ENCODE measurements at regions not wholly inside any gene's neighbourhood (a gene's known extent, or its start where the extent isn't known, plus 50 kb on each side); places are given as distances from the start of the nearest gene placed in this dataset.

- Histone ChIP-seq H3K27ac (ENCODE audit: low read depth, low read length, poor library complexity, severe bottlenecking) (no peak overlapping the region), H3K4me2 (ENCODE audit: low read length) (no peak overlapping the region), H3K9me2 (ENCODE audit: insufficient read depth, low read length) (no peaks in the 10 kb centered on the region), H3K4me1 (ENCODE audit: insufficient read depth, low read length, poor library complexity, severe bottlenecking) (no peaks in the 10 kb centered on the region), H2AFZ (ENCODE audit: low read length) (no peak overlapping the region), H3K36me3 (ENCODE audit: insufficient read depth, low read length) (no peaks in the 10 kb centered on the region), H4K20me1 (ENCODE audit: insufficient read depth, low read length) (no peaks in the 10 kb centered on the region), H3K4me3 (ENCODE audit: low read depth, low read length, poor library complexity, severe bottlenecking) (no peak overlapping the region), H3K79me2 (ENCODE audit: insufficient read depth, low read depth, low read length) (no peaks in the 10 kb centered on the region), H3K9me3 (ENCODE audit: low read length) (no peaks in the 10 kb centered on the region)
- DNase-seq (ENCODE audit: low spot score) = no peak
- no TSS peak for BruUV-seq (replicated peaks)
- CTCF ChIA-PET (ENCODE audit: unreplicated experiment) = no interaction called here
- intact Hi-C loops (cut with micrococcal nuclease; ENCODE audit: unreplicated experiment) = no loop called here
- POLR2A ChIA-PET = no interaction called here
- TF ChIP-seq EZH2phosphoT487 (IDR thresholded peaks at IDR 0.05; ENCODE audit: borderline replicate concordance, low read depth, low read length) (no peak), CTCF (conservative IDR thresholded peaks at IDR 0.05; ENCODE audit: low read length) (no peak)
Observed at GRCh38 chr1:188763541-188763940, 1714.1 kb downstream of the BRINP3 start.

GRCh38 chr1:188769181-188769580, 1708.5 kb downstream of the BRINP3 start:
- Histone ChIP-seq H3K4me1 (ENCODE audit: insufficient read depth, low read length, poor library complexity, severe bottlenecking) (no peaks in the 10 kb centered on the region), H4K20me1 (ENCODE audit: insufficient read depth, low read length) (no peaks in the 10 kb centered on the region), H3K79me2 (ENCODE audit: insufficient read depth, low read depth, low read length) (no peaks in the 10 kb centered on the region), H3K36me3 (ENCODE audit: insufficient read depth, low read length) (no peaks in the 10 kb centered on the region), H2AFZ (ENCODE audit: low read length) (no peak overlapping the region), H3K27ac (ENCODE audit: low read depth, low read length, poor library complexity, severe bottlenecking) (no peak overlapping the region), H3K4me2 (ENCODE audit: low read length) (no peak overlapping the region), H3K9me3 (ENCODE audit: low read length) (no peaks in the 10 kb centered on the region), H3K9me2 (ENCODE audit: insufficient read depth, low read length) (no peaks in the 10 kb centered on the region), H3K4me3 (ENCODE audit: low read depth, low read length, poor library complexity, severe bottlenecking) (no peak overlapping the region)
- POLR2A ChIA-PET = no interaction called here
- intact Hi-C loops (cut with micrococcal nuclease; ENCODE audit: unreplicated experiment) = no loop called here
- TF ChIP-seq EZH2phosphoT487 (IDR thresholded peaks at IDR 0.05; ENCODE audit: borderline replicate concordance, low read depth, low read length) = no peak
- TF ChIP-seq CTCF (conservative IDR thresholded peaks at IDR 0.05; ENCODE audit: low read length) = no peak
- no TSS peak for BruUV-seq (replicated peaks)
- DNase-seq (ENCODE audit: low spot score) = no peak
- CTCF ChIA-PET (ENCODE audit: unreplicated experiment) = no interaction called here

GRCh38 chr1:188769936-188770335, 1707.7 kb downstream of the BRINP3 start:
- no peaks in the 10 kb centered on the region for H3K9me3 ChIP-seq (ENCODE audit: low read length)
- no peaks in the 10 kb centered on the region for H3K9me2 ChIP-seq (ENCODE audit: insufficient read depth, low read length)
- H4K20me1 ChIP-seq (ENCODE audit: insufficient read depth, low read length) = no peaks in the 10 kb centered on the region
- no peaks in the 10 kb centered on the region for H3K36me3 ChIP-seq (ENCODE audit: insufficient read depth, low read length)
- intact Hi-C loops (cut with micrococcal nuclease; ENCODE audit: unreplicated experiment) = no loop called here
- DNase-seq (ENCODE audit: low spot score) = no peak
- CTCF ChIA-PET (ENCODE audit: unreplicated experiment) = no interaction called here
- H3K4me3 ChIP-seq (ENCODE audit: low read depth, low read length, poor library complexity, severe bottlenecking) = no peak overlapping the region
- no peaks in the 10 kb centered on the region for H3K4me1 ChIP-seq (ENCODE audit: insufficient read depth, low read length, poor library complexity, severe bottlenecking)
- no peak overlapping the region for H3K27ac ChIP-seq (ENCODE audit: low read depth, low read length, poor library complexity, severe bottlenecking)
- H3K4me2 ChIP-seq (ENCODE audit: low read length) = no peak overlapping the region
- POLR2A ChIA-PET = no interaction called here
- no peaks in the 10 kb centered on the region for H3K79me2 ChIP-seq (ENCODE audit: insufficient read depth, low read depth, low read length)
- no TSS peak for BruUV-seq (replicated peaks)
- TF ChIP-seq EZH2phosphoT487 (IDR thresholded peaks at IDR 0.05; ENCODE audit: borderline replicate concordance, low read depth, low read length) (no peak), CTCF (conservative IDR thresholded peaks at IDR 0.05; ENCODE audit: low read length) (no peak)
- H2AFZ ChIP-seq (ENCODE audit: low read length) = no peak overlapping the region

All from OCI-LY7 (cell line).